CD14-positive monocyte (primary cell): ENCODE measurements at regions not wholly inside any gene's neighbourhood (a gene's known extent, or its start where the extent isn't known, plus 50 kb on each side); places are given as distances from the start of the nearest gene placed in this dataset.

Experiments
- DNase-seq, 3 donors: peaks; one replicate each; pipeline ENCODE4 v3.0.0-alpha.2; 2011 to 2022
- H2AFZ ChIP-seq: 2 replicates; pipeline ENCODE4 v1.6.0; 2012; ENCODE audit warnings: mild to moderate bottlenecking, low read depth, low read length, inconsistent platforms; ENCODE audit not compliant: insufficient read depth, poor library complexity, severe bottlenecking
- H3K27ac ChIP-seq, 2 donors: 1 replicate in 1 of 2; 2 replicates in 1 of 2; pipeline ENCODE4 v1.5.1; 2012 to 2013; ENCODE audit warnings: low read length in 2 of 2, control low read depth in 1 of 2, inconsistent platforms in 1 of 2, low read depth in 1 of 2, mild to moderate bottlenecking in 1 of 2
- H3K27me3 ChIP-seq, 2 donors: one replicate each; pipeline versions ENCODE4 v1.6.0 to v1.6.1; 2011 to 2013; ENCODE audit warnings: low read length in 2 of 2; ENCODE audit not compliant: control insufficient read depth in 2 of 2, insufficient read depth in 2 of 2
- H3K36me3 ChIP-seq, 2 donors: replicated peaks in 1 of 2; 1 replicate in 1 of 2; 2 replicates in 1 of 2; pipeline versions ENCODE4 v1.5.1 to v1.6.1; 2012 to 2013; ENCODE audit warnings: low read length in 2 of 2, control low read depth in 1 of 2, inconsistent platforms in 1 of 2, mild to moderate bottlenecking in 1 of 2; ENCODE audit not compliant: insufficient read depth in 2 of 2, control insufficient read depth in 1 of 2
- H3K4me1 ChIP-seq, 2 donors: 1 replicate in 1 of 2; 2 replicates in 1 of 2; pipeline versions ENCODE4 v1.5.1 to v1.6.1; 2012 to 2013; ENCODE audit warnings: low read length in 2 of 2, control low read depth in 1 of 2, inconsistent platforms in 1 of 2, mild to moderate bottlenecking in 1 of 2, moderate library complexity in 1 of 2; ENCODE audit not compliant: insufficient read depth in 2 of 2, control insufficient read depth in 1 of 2
- H3K4me2 ChIP-seq: replicated peaks from 2 replicates; pipeline ENCODE3; 2012; ENCODE audit warnings: low read length, moderate library complexity, mild to moderate bottlenecking; ENCODE audit not compliant: poor library complexity, severe bottlenecking; ENCODE audit errors: extremely low read depth
- H3K4me3 ChIP-seq, 3 experiments: fragments of 200-600 bp in 1 of 3; sonication (generic) in 1 of 3; replicated peaks in 1 of 3; 1 replicate in 2 of 3; 2 replicates in 1 of 3; pipeline ENCODE4 v1.5.1; 2011 to 2013; ENCODE audit warnings: low read length in 3 of 3, mild to moderate bottlenecking in 3 of 3, control low read depth in 2 of 3, low read depth in 2 of 3, inconsistent platforms in 1 of 3, moderate library complexity in 1 of 3
- H3K79me2 ChIP-seq: 2 replicates; pipeline ENCODE4 v1.6.0; 2012; ENCODE audit warnings: mild to moderate bottlenecking, control low read depth, inconsistent platforms, low read length, moderate library complexity; ENCODE audit not compliant: insufficient read depth
- H3K9ac ChIP-seq: 2 replicates; pipeline ENCODE4 v1.6.0; 2017; ENCODE audit warnings: low read length, mild to moderate bottlenecking; ENCODE audit not compliant: insufficient read depth, poor library complexity, severe bottlenecking
- H3K9me3 ChIP-seq, 2 donors: replicated peaks in 1 of 2; 1 replicate in 1 of 2; 2 replicates in 1 of 2; pipeline versions ENCODE4 v1.5.1 to v1.6.1; 2012 to 2013; ENCODE audit warnings: low read length in 2 of 2, control low read depth in 1 of 2; ENCODE audit not compliant: control insufficient read depth in 1 of 2, insufficient read depth in 1 of 2
- H4K20me1 ChIP-seq: 2 replicates; pipeline ENCODE4 v1.6.0; 2012; ENCODE audit warnings: mild to moderate bottlenecking, low read length, control low read depth, moderate library complexity; ENCODE audit not compliant: insufficient read depth
- H3K27ac Mint-ChIP-seq, 7 donors: one replicate each; pipeline ENCODE4 v1.8.0; 2020; ENCODE audit warnings: mild to moderate bottlenecking in 7 of 7, mixed read lengths in 7 of 7, moderate library complexity in 6 of 7, inconsistent platforms in 2 of 7
- H3K27me3 Mint-ChIP-seq, 3 donors: one replicate each; pipeline ENCODE4 v1.8.0; 2021 to 2022; ENCODE audit warnings: low read depth in 3 of 3, mild to moderate bottlenecking in 3 of 3, mixed read lengths in 3 of 3, moderate library complexity in 3 of 3, inconsistent platforms in 1 of 3
- H3K36me3 Mint-ChIP-seq, 2 donors: one replicate each; pipeline ENCODE4 v1.8.0; 2020; ENCODE audit warnings: mixed read lengths in 2 of 2, inconsistent platforms in 1 of 2, mild to moderate bottlenecking in 1 of 2
- H3K4me1 Mint-ChIP-seq: one replicate; pipeline ENCODE4 v1.8.0; 2020; ENCODE audit warnings: mild to moderate bottlenecking, mixed read lengths
- H3K4me3 Mint-ChIP-seq, 2 donors: one replicate each; pipeline ENCODE4 v1.8.0; 2020; ENCODE audit warnings: mild to moderate bottlenecking in 2 of 2, mixed read lengths in 2 of 2, moderate library complexity in 1 of 2
- H3K9me3 Mint-ChIP-seq, 7 donors: one replicate each; pipeline ENCODE4 v1.8.0; 2020 to 2022; ENCODE audit warnings: mixed read lengths in 7 of 7, mild to moderate bottlenecking in 6 of 7, moderate library complexity in 6 of 7, inconsistent platforms in 2 of 7
- WGBS: methylation state at CpG from one replicate; pipeline ENCODE4 v1.1.5; 2013; ENCODE audit warnings: missing lambda C conversion rate; ENCODE audit not compliant: insufficient coverage; 5-methylcytosine and 5-hydroxymethylcytosine counted together
- intact Hi-C, 2 donors: fragments of 100-400 bp; cut with micrococcal nuclease; formaldehyde crosslinking; loops; one replicate each; pipeline versions ENCODE4 v1.15.0 to v1.15.1; 2023
- TF ChIP-seq, protein P1 (sequence below): fragments of 200-600 bp; IDR thresholded peaks from one replicate; pipeline ENCODE4 v1.8.0; 2022; ENCODE audit warnings: antibody characterized with exemption, mild to moderate bottlenecking

GRCh38 chr5:26519245-26519644 lies 519.1 kb downstream of the CDH9 start:
- H2AFZ ChIP-seq, result no peak overlapping the region
- WGBS, result 72% methylated on average over 2 of the region's 3 CpGs
- no peaks in the 10 kb centered on the region for H3K36me3 ChIP-seq
- peaks cover 7 to 8% of the 10 kb centered on the region in 2 donors for H3K9me3 ChIP-seq
- H3K27ac ChIP-seq, result no peak overlapping the region
- no peak overlapping the region for H3K4me2 ChIP-seq
- Mint-ChIP-seq H3K36me3 (no peaks in the 10 kb centered on the region), H3K4me3 (no peak overlapping the region), H3K27ac (no peak overlapping the region), H3K9me3 (peaks cover 0 to 9% (median 1%) of the 10 kb centered on the region in 7 donors), H3K4me1 (no peaks in the 10 kb centered on the region), H3K27me3 (peaks cover 0 to 2% (median 0%) of the 10 kb centered on the region in 3 donors)
- no peaks in the 10 kb centered on the region for H3K79me2 ChIP-seq
- H4K20me1 ChIP-seq, result no peaks in the 10 kb centered on the region
- TF ChIP-seq, protein P1, sequence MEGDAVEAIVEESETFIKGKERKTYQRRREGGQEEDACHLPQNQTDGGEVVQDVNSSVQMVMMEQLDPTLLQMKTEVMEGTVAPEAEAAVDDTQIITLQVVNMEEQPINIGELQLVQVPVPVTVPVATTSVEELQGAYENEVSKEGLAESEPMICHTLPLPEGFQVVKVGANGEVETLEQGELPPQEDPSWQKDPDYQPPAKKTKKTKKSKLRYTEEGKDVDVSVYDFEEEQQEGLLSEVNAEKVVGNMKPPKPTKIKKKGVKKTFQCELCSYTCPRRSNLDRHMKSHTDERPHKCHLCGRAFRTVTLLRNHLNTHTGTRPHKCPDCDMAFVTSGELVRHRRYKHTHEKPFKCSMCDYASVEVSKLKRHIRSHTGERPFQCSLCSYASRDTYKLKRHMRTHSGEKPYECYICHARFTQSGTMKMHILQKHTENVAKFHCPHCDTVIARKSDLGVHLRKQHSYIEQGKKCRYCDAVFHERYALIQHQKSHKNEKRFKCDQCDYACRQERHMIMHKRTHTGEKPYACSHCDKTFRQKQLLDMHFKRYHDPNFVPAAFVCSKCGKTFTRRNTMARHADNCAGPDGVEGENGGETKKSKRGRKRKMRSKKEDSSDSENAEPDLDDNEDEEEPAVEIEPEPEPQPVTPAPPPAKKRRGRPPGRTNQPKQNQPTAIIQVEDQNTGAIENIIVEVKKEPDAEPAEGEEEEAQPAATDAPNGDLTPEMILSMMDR, result no peak
- no peak for DNase-seq
- no peak overlapping the region for H3K9ac ChIP-seq
- no peaks in the 10 kb centered on the region for H3K4me1 ChIP-seq
- intact Hi-C loops, result no loop called here
- no peaks in the 10 kb centered on the region for H3K27me3 ChIP-seq
- no peak overlapping the region for H3K4me3 ChIP-seq

GRCh38 chr5:26518065-26518464 lies 520.3 kb downstream of the CDH9 start:
- Mint-ChIP-seq H3K27me3 (peaks cover 0 to 2% (median 0%) of the 10 kb centered on the region in 3 donors), H3K9me3 (peaks cover 0 to 8% (median 0%) of the 10 kb centered on the region in 7 donors), H3K4me1 (no peaks in the 10 kb centered on the region), H3K36me3 (no peaks in the 10 kb centered on the region), H3K27ac (no peak overlapping the region), H3K4me3 (no peak overlapping the region)
- Histone ChIP-seq H3K4me1 (no peaks in the 10 kb centered on the region), H4K20me1 (no peaks in the 10 kb centered on the region), H3K27ac (no peak overlapping the region), H2AFZ (no peak overlapping the region), H3K4me3 (no peak overlapping the region), H3K79me2 (no peaks in the 10 kb centered on the region), H3K27me3 (no peaks in the 10 kb centered on the region), H3K9me3 (peaks cover 3 to 4% of the 10 kb centered on the region in 2 donors), H3K4me2 (no peak overlapping the region), H3K9ac (no peak overlapping the region), H3K36me3 (no peaks in the 10 kb centered on the region)
- no peak for DNase-seq
- 80% methylated on average over 1 of the region's 5 CpGs for WGBS
- TF ChIP-seq, protein P1, result no peak
- intact Hi-C loops, result no loop called here
